A673 (cell line): ENCODE measurements at regions not wholly inside any gene's neighbourhood (a gene's known extent, or its start where the extent isn't known, plus 50 kb on each side); places are given as distances from the start of the nearest gene placed in this dataset.

Source experiments
- BruUV-seq: library from RNA; stranded (reverse); fragments of 400-500 nt; replicated peaks from 2 replicates; lab custom pipeline; 2021; lab: Mats Ljungman, UMichigan
- CTCF ChIA-PET: fragments of 300-600 bp; sonication (Branson Sonifier 250); formaldehyde crosslinking; loops from one replicate; lab custom pipeline; 2022; ENCODE audit warnings: antibody characterized with exemption; lab: Charles Lee
- POLR2A ChIA-PET: fragments of 300-600 bp; sonication (Branson Sonifier 250); formaldehyde crosslinking; loops from one replicate; lab custom pipeline; 2022; ENCODE audit warnings: antibody characterized with exemption; ENCODE audit not compliant: low non-redundant PET; lab: Charles Lee
- DNase-seq: peaks from one replicate; pipeline ENCODE4 v3.0.0-alpha.2; 2015; ENCODE audit warnings: low spot score
- H3K27ac ChIP-seq: fragments of 200-600 bp; sonication (generic); 2 replicates; pipeline ENCODE4 v1.5.1; 2016; ENCODE audit warnings: mixed run types, low read depth, mild to moderate bottlenecking, mixed read lengths, antibody characterized with exemption, low read length; ENCODE audit not compliant: poor library complexity, severe bottlenecking
- H3K27me3 ChIP-seq: fragments of 200-600 bp; sonication (generic); replicated peaks from 2 replicates; pipeline ENCODE4 v1.6.1; 2017; ENCODE audit warnings: mixed run types, low read depth, mild to moderate bottlenecking, mixed read lengths, antibody characterized with exemption, low read length; ENCODE audit not compliant: insufficient read depth, poor library complexity
- H3K36me3 ChIP-seq: fragments of 200-600 bp; sonication (generic); 2 replicates; pipeline ENCODE4 v1.6.1; 2016; ENCODE audit warnings: mixed run types, mild to moderate bottlenecking, mixed read lengths, antibody characterized with exemption, low read length; ENCODE audit not compliant: insufficient read depth, poor library complexity, severe bottlenecking
- H3K4me1 ChIP-seq: fragments of 200-600 bp; sonication (generic); 2 replicates; pipeline ENCODE4 v1.6.1; 2017; ENCODE audit warnings: mixed run types, mild to moderate bottlenecking, mixed read lengths, antibody characterized with exemption, low read length; ENCODE audit not compliant: insufficient read depth, poor library complexity, severe bottlenecking
- H3K4me3 ChIP-seq: fragments of 200-600 bp; sonication (generic); 2 replicates; pipeline ENCODE4 v1.5.1; 2016; ENCODE audit warnings: low read depth, mixed run types, mild to moderate bottlenecking, mixed read lengths, low read length; ENCODE audit not compliant: poor library complexity, severe bottlenecking
- H3K9me3 ChIP-seq: fragments of 200-600 bp; sonication (generic); 2 replicates; pipeline ENCODE4 v1.6.1; 2016; ENCODE audit warnings: mixed run types, low read depth, mild to moderate bottlenecking, mixed read lengths, antibody characterized with exemption, low read length; ENCODE audit not compliant: poor library complexity, severe bottlenecking
- EZH2 ChIP-seq: fragments of 200-600 bp; sonication (generic); IDR thresholded peaks from 2 replicates; pipeline ENCODE4 v1.6.1; 2017; ENCODE audit warnings: borderline replicate concordance, low read depth, mild to moderate bottlenecking, mixed read lengths, antibody characterized with exemption, low read length; ENCODE audit not compliant: poor library complexity, severe bottlenecking
- intact Hi-C: fragments of 100-400 bp; cut with micrococcal nuclease; formaldehyde crosslinking; loops from one replicate; pipeline ENCODE4 v1.10.0; 2022; ENCODE audit not compliant: unreplicated experiment
- TF ChIP-seq, protein P1 (sequence below): fragments of 300-800, 200-600 bp; sonication (generic); conservative IDR thresholded peaks from 2 replicates; pipeline ENCODE4 v1.5.1; 2017; ENCODE audit warnings: low read depth, mild to moderate bottlenecking, antibody characterized with exemption, low read length, moderate library complexity, mixed read lengths

DNA sequence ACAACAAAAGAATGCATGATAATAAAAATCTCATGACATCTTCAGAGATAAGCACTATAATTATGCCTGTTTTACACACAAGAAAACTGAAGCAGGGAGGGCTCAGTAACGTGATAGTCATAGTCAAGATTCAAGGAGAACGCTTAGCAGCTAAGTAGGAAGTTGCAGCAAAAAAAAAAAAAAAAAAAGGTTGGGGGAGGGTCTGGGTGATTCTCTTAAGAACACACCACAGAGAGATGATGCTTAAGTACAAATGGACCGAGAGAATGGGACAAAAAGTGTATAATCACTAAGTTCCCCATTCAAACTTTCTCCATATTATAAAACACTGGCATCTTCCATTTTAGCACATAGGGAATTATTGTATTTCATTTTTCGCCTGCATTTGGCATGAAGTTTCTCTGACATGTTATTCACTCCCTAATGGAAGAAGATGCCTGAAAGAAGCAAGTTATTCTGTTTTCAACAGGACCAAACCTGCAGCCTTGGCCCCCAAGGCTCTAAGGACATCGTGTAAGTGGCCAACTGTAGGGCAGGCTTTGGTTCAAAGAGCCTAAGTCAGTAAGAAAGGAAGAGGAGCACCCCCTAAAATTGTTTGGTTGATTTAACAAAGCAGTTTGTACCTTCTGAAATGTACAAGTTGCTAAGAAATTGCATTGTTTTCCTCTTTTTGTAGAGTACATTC is 142.9 kb upstream of the TMPO start:
- no peaks in the 10 kb centered on the region for H3K36me3 ChIP-seq
- no peaks in the 10 kb centered on the region for H3K27me3 ChIP-seq
- TF ChIP-seq, protein P1, sequence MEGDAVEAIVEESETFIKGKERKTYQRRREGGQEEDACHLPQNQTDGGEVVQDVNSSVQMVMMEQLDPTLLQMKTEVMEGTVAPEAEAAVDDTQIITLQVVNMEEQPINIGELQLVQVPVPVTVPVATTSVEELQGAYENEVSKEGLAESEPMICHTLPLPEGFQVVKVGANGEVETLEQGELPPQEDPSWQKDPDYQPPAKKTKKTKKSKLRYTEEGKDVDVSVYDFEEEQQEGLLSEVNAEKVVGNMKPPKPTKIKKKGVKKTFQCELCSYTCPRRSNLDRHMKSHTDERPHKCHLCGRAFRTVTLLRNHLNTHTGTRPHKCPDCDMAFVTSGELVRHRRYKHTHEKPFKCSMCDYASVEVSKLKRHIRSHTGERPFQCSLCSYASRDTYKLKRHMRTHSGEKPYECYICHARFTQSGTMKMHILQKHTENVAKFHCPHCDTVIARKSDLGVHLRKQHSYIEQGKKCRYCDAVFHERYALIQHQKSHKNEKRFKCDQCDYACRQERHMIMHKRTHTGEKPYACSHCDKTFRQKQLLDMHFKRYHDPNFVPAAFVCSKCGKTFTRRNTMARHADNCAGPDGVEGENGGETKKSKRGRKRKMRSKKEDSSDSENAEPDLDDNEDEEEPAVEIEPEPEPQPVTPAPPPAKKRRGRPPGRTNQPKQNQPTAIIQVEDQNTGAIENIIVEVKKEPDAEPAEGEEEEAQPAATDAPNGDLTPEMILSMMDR: no peak
- TF ChIP-seq EZH2: no peak
- no peaks in the 10 kb centered on the region for H3K9me3 ChIP-seq
- ChIA-PET POLR2A (no interaction called here), CTCF (interaction anchor here (0.6 to 0.7 kb wide), 7 partner anchors 10 to 627 kb away, joined by 5 to 9 read pairs (median 8); no protein-coding TSS in a partner anchor)
- H3K4me1 ChIP-seq: peaks cover 47% of the 10 kb centered on the region
- DNase-seq: peak; percentile 39
- intact Hi-C loops: loop anchor here (1.0 to 10.0 kb wide), 9 partner anchors 145 to 1794 kb away; no protein-coding TSS in a partner anchor
- BruUV-seq: no TSS peak
- no peak overlapping the region for H3K27ac ChIP-seq
- H3K4me3 ChIP-seq: no peak overlapping the region

- BruUV-seq: no TSS peak
These were observed 142.3 kb upstream of the TMPO start for GRCh38 chr12:98373025-98373554.

DNA sequence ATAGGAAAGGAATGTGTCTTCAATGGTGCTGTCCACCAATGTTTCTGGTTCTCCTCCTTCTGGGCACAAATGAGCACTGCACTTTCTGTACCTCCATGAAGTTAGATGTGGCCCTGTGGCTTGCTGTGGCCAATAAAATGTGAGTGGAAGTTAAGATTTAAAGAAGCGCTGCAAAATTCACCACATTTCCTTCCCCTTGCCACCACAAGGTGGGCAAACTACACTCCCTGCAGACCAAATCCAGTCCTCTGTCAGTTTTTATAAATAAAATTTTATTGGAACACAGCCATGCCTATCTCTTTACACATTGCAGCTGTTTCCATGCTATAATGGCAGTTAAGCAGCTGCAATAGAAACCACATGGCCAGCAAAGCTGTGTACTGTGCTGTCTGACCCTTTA is 141.4 kb upstream of the TMPO start:
- CTCF ChIA-PET: interaction anchor here (0.9 kb wide), 1 partner anchor 147 kb away, joined by 3 read pairs; no protein-coding TSS in a partner anchor
- POLR2A ChIA-PET: no interaction called here
- H3K4me3 ChIP-seq: no peak overlapping the region
- peak; percentile 44 for DNase-seq
- TF ChIP-seq EZH2: no peak
- TF ChIP-seq, protein P1: peak; percentile 46; the same call in 1 of the 2 replicates
- H3K27me3 ChIP-seq: no peaks in the 10 kb centered on the region
- no peak overlapping the region for H3K27ac ChIP-seq
- BruUV-seq: no TSS peak
- no peaks in the 10 kb centered on the region for H3K36me3 ChIP-seq
- H3K9me3 ChIP-seq: no peaks in the 10 kb centered on the region
- intact Hi-C loops: loop anchor here (5.0 to 10.0 kb wide), 6 partner anchors 222 to 1387 kb away; no protein-coding TSS in a partner anchor
- peaks cover 45% of the 10 kb centered on the region for H3K4me1 ChIP-seq

More at GRCh38 chr12:98373025-98373554, 142.3 kb upstream of the TMPO start:
- intact Hi-C loops: loop anchor here (1.0 to 10.0 kb wide), 9 partner anchors 146 to 1794 kb away; no protein-coding TSS in a partner anchor
- Histone ChIP-seq H3K27ac (no peak overlapping the region), H3K9me3 (no peaks in the 10 kb centered on the region), H3K27me3 (no peaks in the 10 kb centered on the region), H3K4me3 (no peak overlapping the region), H3K4me1 (peaks cover 47% of the 10 kb centered on the region), H3K36me3 (no peaks in the 10 kb centered on the region)
- peak; percentile 89 for DNase-seq
- ChIA-PET CTCF (no interaction called here), POLR2A (no interaction called here)
- TF ChIP-seq EZH2: no peak
- TF ChIP-seq, protein P1: peak; percentile 79
